HG02610 (cell line): ENCODE measurements at regions not wholly inside any gene's neighbourhood (a gene's known extent, or its start where the extent isn't known, plus 50 kb on each side); places are given as distances from the start of the nearest gene placed in this dataset.
"Not testable (repeated sequence)": the region's sequence is repeated elsewhere in the genome, so short reads cannot be mapped to it uniquely, and the experiment has no call there.

Source experiments
- ATAC-seq: cut with Tn5 transposase; IDR thresholded peaks from one replicate; pipeline ENCODE4 v1.9.1; 2021; ENCODE audit warnings: mild to moderate bottlenecking, moderate library complexity; ENCODE audit not compliant: unreplicated experiment

- no peak for ATAC-seq
These were observed 94.4 kb upstream of the XPO1 start for GRCh38 chr2:61632276-61633169.

GRCh38 chr2:61631321-61631720 is 93.2 kb upstream of the XPO1 start:
- no peak for ATAC-seq

GRCh38 chr2:61626827-61627226 is 88.7 kb upstream of the XPO1 start:
- no peak for ATAC-seq

- ATAC-seq = no peak
These were observed 85.6 kb upstream of the XPO1 start for GRCh38 chr2:61623747-61624146.

- peak; percentile 59 for ATAC-seq
These were observed 82.3 kb upstream of the XPO1 start for GRCh38 chr2:61620244-61621159.

GRCh38 chr2:61619561-61619960 is 81.4 kb upstream of the XPO1 start:
- ATAC-seq = no peak

- no peak for ATAC-seq
These were observed 79.5 kb upstream of the XPO1 start for GRCh38 chr2:61617610-61618009.

- ATAC-seq = no peak
These were observed 67.1 kb upstream of the XPO1 start for GRCh38 chr2:61605245-61605644.

GRCh38 chr2:61604433-61604832 is 66.3 kb upstream of the XPO1 start:
- no peak for ATAC-seq

- not testable (repeated sequence) for ATAC-seq
These were observed 60.5 kb upstream of the XPO1 start for GRCh38 chr2:61598515-61599156.

- no peak for ATAC-seq
These were observed 59.4 kb upstream of the XPO1 start for GRCh38 chr2:61597300-61598289.

GRCh38 chr2:61594201-61594600 is 56.0 kb upstream of the XPO1 start:
- not testable (repeated sequence) for ATAC-seq

GRCh38 chr2:61593648-61594047 is 55.5 kb upstream of the XPO1 start:
- ATAC-seq = not testable (repeated sequence)

- ATAC-seq = no peak
These were observed 52.1 kb upstream of the XPO1 start for GRCh38 chr2:61590214-61590613.

GRCh38 chr2:61588566-61588965 is 50.4 kb upstream of the XPO1 start:
- no peak for ATAC-seq
